ENCODE measurements at regions not wholly inside any gene's neighbourhood (a gene's known extent, or its start where the extent isn't known, plus 50 kb on each side); places are given as distances from the start of the nearest gene placed in this dataset.

DNA sequence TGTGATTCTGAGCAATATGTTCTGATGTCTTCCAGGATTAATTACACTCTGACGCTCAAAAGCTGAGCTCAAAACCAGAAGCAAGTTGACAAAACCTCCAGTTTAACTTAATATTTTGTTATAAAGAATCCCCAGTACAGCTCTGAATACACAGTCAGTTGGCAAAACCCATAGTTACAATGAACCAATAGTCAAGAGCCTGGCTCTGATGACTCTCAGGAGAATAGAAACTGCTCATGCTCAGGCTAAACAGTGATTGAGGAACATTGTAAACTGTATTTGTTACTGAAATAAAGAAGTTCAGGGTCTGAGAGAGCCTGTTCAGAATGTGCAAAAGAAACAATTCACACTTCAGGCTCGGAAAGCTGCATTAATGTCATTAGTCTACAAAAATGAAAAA lies 1565.9 kb downstream of the SUCLG1 start:
- H3K27ac ChIP-seq: no peak overlapping the region
- TF ChIP-seq POLR2A (IDR thresholded peaks at IDR 0.05): no peak
- TF ChIP-seq, protein P1, sequence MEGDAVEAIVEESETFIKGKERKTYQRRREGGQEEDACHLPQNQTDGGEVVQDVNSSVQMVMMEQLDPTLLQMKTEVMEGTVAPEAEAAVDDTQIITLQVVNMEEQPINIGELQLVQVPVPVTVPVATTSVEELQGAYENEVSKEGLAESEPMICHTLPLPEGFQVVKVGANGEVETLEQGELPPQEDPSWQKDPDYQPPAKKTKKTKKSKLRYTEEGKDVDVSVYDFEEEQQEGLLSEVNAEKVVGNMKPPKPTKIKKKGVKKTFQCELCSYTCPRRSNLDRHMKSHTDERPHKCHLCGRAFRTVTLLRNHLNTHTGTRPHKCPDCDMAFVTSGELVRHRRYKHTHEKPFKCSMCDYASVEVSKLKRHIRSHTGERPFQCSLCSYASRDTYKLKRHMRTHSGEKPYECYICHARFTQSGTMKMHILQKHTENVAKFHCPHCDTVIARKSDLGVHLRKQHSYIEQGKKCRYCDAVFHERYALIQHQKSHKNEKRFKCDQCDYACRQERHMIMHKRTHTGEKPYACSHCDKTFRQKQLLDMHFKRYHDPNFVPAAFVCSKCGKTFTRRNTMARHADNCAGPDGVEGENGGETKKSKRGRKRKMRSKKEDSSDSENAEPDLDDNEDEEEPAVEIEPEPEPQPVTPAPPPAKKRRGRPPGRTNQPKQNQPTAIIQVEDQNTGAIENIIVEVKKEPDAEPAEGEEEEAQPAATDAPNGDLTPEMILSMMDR (IDR thresholded peaks at IDR 0.05): no peak
- no peaks in the 10 kb centered on the region for H3K4me1 ChIP-seq
- WGBS, 2 donors: 36 to 45% methylated on average over 2 of the region's 2 CpGs
- no peaks in the 10 kb centered on the region for H3K36me3 ChIP-seq (ENCODE audit: low read depth, missing control alignments)
- H3K27me3 ChIP-seq: no peaks in the 10 kb centered on the region
- DNase-seq: no peak
- intact Hi-C loops (cut with DNase I; ENCODE audit: low total_unique reads): no loop called here
- no peak overlapping the region for H3K4me3 ChIP-seq
- H3K9me3 ChIP-seq: no peaks in the 10 kb centered on the region

DNA sequence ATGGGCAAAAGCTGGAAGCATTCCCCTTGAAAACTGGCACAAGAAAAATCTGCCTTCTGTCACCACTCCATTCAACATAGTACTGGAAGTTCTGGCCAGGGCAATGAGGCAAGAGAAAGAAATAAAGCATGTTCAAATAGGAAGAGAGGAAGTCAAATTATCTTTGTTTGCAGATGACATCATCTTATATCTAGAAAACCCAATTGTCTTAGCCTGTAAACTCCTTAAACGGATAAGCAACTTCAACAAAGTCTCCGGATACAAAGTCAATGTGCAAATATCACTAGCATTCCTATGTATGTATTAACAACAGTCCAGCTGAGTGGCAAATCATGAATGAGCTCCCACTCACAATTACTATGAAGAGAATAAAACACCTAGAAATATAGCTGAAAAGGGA lies 1579.3 kb downstream of the SUCLG1 start:
- Histone ChIP-seq H3K36me3 (ENCODE audit: low read depth, missing control alignments) (no peaks in the 10 kb centered on the region), H3K4me1 (no peaks in the 10 kb centered on the region), H3K9me3 (no peaks in the 10 kb centered on the region), H3K27me3 (no peaks in the 10 kb centered on the region), H3K27ac (no peak overlapping the region), H3K4me3 (no peak overlapping the region)
- TF ChIP-seq, protein P1 (IDR thresholded peaks at IDR 0.05): no peak
- TF ChIP-seq POLR2A (IDR thresholded peaks at IDR 0.05): no peak
- 65 to 89% methylated on average over 2 of the region's 2 CpGs for WGBS, 2 donors
- no peak for DNase-seq
- intact Hi-C loops (cut with DNase I; ENCODE audit: low total_unique reads): no loop called here

DNA sequence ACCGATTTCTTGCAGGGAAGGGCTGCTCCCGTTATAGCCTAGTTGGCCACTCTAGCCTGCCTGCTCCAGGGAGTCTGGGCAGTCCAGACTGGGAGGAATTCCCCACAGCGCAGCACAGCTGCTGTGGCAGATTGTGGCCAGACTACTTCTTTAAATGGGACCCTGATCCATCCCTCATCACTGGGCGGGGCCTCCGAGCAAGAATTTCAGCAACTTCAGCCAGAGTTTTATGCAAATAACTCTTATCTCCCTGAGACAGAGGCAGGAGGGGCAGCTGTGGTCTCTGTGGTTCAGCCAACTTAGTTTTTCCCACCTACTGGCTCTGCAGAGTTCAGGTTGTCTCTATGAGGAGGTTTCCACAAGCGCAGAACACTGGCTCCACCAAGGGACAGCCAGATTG lies 1583.2 kb downstream of the SUCLG1 start:
- intact Hi-C loops (cut with DNase I; ENCODE audit: low total_unique reads): no loop called here
- WGBS, 2 donors: 87 to 89% methylated on average over 6 of the region's 6 CpGs
- Histone ChIP-seq H3K4me3 (no peak overlapping the region), H3K36me3 (ENCODE audit: low read depth, missing control alignments) (no peaks in the 10 kb centered on the region), H3K9me3 (no peaks in the 10 kb centered on the region), H3K27me3 (no peaks in the 10 kb centered on the region), H3K27ac (no peak overlapping the region), H3K4me1 (no peaks in the 10 kb centered on the region)
- no peak for DNase-seq
- TF ChIP-seq, protein P1 (IDR thresholded peaks at IDR 0.05): no peak
- TF ChIP-seq POLR2A (IDR thresholded peaks at IDR 0.05): no peak

DNA sequence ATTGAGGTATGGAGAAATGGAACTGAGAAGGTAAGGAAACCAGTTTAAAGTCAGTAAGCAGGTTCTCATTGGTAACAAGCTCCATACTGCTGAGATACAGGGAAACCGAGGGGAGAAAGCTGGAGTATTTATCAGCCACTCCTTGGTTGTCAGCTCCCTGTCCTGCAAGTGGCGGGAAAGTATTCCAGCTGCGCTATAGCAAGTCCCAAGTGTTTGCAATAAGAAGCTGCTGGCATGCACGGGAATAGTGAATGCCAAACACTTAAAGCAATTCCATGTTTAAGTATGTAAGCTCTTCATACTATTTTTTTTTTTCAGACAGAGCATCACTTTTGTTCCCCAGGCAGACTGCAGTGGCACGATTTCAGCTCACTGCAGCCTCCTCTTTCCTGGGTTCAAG lies 1601.1 kb downstream of the SUCLG1 start:
- H3K27me3 ChIP-seq: no peaks in the 10 kb centered on the region
- no peak overlapping the region for H3K27ac ChIP-seq
- no peak for DNase-seq
- no peak overlapping the region for H3K4me3 ChIP-seq
- no peaks in the 10 kb centered on the region for H3K4me1 ChIP-seq
- no peaks in the 10 kb centered on the region for H3K9me3 ChIP-seq
- intact Hi-C loops (cut with DNase I; ENCODE audit: low total_unique reads): no loop called here
- no peak for TF ChIP-seq POLR2A (IDR thresholded peaks at IDR 0.05)
- TF ChIP-seq, protein P1 (IDR thresholded peaks at IDR 0.05): no peak
- WGBS, 2 donors: 70 to 78% methylated on average over 5 of the region's 5 CpGs
- H3K36me3 ChIP-seq (ENCODE audit: low read depth, missing control alignments): no peaks in the 10 kb centered on the region

DNA sequence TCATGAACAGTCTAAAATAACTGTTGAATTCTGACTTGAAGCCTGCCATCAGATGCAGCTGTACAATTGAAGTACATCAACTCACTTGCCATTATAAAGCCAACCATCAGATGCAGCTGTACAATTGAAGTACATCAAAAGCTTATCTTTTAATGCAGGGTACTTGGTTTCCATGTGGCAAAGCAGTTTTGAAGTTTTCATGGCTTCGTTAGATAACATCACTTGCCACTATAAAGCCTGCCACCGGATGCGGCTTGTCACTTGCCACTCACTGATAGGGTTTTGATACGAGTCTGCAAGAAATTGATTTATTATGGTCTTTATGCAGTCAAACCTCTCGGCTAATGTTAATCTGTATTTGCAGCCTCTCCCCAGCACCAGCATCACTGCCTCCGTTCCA lies 1605.8 kb downstream of the SUCLG1 start:
- Histone ChIP-seq H3K9me3 (no peaks in the 10 kb centered on the region), H3K27me3 (no peaks in the 10 kb centered on the region), H3K27ac (no peak overlapping the region), H3K4me1 (no peaks in the 10 kb centered on the region), H3K4me3 (no peak overlapping the region), H3K36me3 (ENCODE audit: low read depth, missing control alignments) (no peaks in the 10 kb centered on the region)
- TF ChIP-seq, protein P1 (IDR thresholded peaks at IDR 0.05): no peak
- TF ChIP-seq POLR2A (IDR thresholded peaks at IDR 0.05): no peak
- intact Hi-C loops (cut with DNase I; ENCODE audit: low total_unique reads): no loop called here
- DNase-seq: no peak
- 84 to 88% methylated on average over 4 to 6 of the region's 6 CpGs for WGBS, 2 donors

Data from testis (tissue), 2 donors.